Body of pancreas (tissue), 4 donors: ENCODE measurements at regions not wholly inside any gene's neighbourhood (a gene's known extent, or its start where the extent isn't known, plus 50 kb on each side); places are given as distances from the start of the nearest gene placed in this dataset.

ENCODE experiments used
- CTCF ChIP-seq, 7 experiments: fragments of 450-650 bp in 4 of 7; fragments of 200-600 bp in 3 of 7; sonication (generic) in 3 of 7; IDR thresholded peaks; one replicate each; pipeline ENCODE4 v1.5.1; 2016 to 2019; ENCODE audit warnings: antibody characterized with exemption in 7 of 7
- POLR2A ChIP-seq, 3 donors: fragments of 450-650 bp; IDR thresholded peaks; one replicate each; pipeline ENCODE4 v1.6.1; 2016; ENCODE audit warnings: antibody characterized with exemption in 3 of 3, mild to moderate bottlenecking in 2 of 3

GRCh38 chr13:44032802-44033201 is 153.1 kb downstream of the LACC1 start:
- no peak for TF ChIP-seq CTCF (IDR thresholded peaks at IDR 0.05)
- no peak for TF ChIP-seq POLR2A (IDR thresholded peaks at IDR 0.05)
